ENCODE measurements at regions not wholly inside any gene's neighbourhood (a gene's known extent, or its start where the extent isn't known, plus 50 kb on each side); places are given as distances from the start of the nearest gene placed in this dataset.

- TF ChIP-seq CREB1 (IDR thresholded peaks at IDR 0.05; ENCODE audit: low read depth), result no peak
- TF ChIP-seq, protein P1, sequence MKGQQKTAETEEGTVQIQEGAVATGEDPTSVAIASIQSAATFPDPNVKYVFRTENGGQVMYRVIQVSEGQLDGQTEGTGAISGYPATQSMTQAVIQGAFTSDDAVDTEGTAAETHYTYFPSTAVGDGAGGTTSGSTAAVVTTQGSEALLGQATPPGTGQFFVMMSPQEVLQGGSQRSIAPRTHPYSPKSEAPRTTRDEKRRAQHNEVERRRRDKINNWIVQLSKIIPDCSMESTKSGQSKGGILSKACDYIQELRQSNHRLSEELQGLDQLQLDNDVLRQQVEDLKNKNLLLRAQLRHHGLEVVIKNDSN (IDR thresholded peaks at IDR 0.05), result no peak
- TF ChIP-seq FOXM1 (IDR thresholded peaks at IDR 0.05; ENCODE audit: borderline replicate concordance, low read depth), result no peak
- no peak for TF ChIP-seq CEBPB (IDR thresholded peaks at IDR 0.05)
- no peak for TF ChIP-seq TEAD4 (IDR thresholded peaks at IDR 0.05)
- no peak for TF ChIP-seq TCF12 (IDR thresholded peaks at IDR 0.05; ENCODE audit: low read depth)
- no peak for TF ChIP-seq RAD21 (IDR thresholded peaks at IDR 0.05; ENCODE audit: low read depth)
- no peak for TF ChIP-seq TAF1 (IDR thresholded peaks at IDR 0.05; ENCODE audit: low read depth)
- TF ChIP-seq YY1 (IDR thresholded peaks at IDR 0.05; ENCODE audit: low read depth), result no peak
- TF ChIP-seq, protein P2, sequence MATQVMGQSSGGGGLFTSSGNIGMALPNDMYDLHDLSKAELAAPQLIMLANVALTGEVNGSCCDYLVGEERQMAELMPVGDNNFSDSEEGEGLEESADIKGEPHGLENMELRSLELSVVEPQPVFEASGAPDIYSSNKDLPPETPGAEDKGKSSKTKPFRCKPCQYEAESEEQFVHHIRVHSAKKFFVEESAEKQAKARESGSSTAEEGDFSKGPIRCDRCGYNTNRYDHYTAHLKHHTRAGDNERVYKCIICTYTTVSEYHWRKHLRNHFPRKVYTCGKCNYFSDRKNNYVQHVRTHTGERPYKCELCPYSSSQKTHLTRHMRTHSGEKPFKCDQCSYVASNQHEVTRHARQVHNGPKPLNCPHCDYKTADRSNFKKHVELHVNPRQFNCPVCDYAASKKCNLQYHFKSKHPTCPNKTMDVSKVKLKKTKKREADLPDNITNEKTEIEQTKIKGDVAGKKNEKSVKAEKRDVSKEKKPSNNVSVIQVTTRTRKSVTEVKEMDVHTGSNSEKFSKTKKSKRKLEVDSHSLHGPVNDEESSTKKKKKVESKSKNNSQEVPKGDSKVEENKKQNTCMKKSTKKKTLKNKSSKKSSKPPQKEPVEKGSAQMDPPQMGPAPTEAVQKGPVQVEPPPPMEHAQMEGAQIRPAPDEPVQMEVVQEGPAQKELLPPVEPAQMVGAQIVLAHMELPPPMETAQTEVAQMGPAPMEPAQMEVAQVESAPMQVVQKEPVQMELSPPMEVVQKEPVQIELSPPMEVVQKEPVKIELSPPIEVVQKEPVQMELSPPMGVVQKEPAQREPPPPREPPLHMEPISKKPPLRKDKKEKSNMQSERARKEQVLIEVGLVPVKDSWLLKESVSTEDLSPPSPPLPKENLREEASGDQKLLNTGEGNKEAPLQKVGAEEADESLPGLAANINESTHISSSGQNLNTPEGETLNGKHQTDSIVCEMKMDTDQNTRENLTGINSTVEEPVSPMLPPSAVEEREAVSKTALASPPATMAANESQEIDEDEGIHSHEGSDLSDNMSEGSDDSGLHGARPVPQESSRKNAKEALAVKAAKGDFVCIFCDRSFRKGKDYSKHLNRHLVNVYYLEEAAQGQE (IDR thresholded peaks at IDR 0.05; ENCODE audit: low read depth), result no peak
- no peak for TF ChIP-seq ZBTB7A (IDR thresholded peaks at IDR 0.05; ENCODE audit: low read depth)
- no peak for TF ChIP-seq NFIC (IDR thresholded peaks at IDR 0.05)
- TF ChIP-seq MAX (IDR thresholded peaks at IDR 0.05), result no peak
- no peak for TF ChIP-seq EGR1 (IDR thresholded peaks at IDR 0.05)
- TF ChIP-seq EP300 (IDR thresholded peaks at IDR 0.05; ENCODE audit: borderline replicate concordance), result no peak
These were observed 294.0 kb downstream of the SOX4 start for GRCh38 chr6:21887231-21888185.

DNA sequence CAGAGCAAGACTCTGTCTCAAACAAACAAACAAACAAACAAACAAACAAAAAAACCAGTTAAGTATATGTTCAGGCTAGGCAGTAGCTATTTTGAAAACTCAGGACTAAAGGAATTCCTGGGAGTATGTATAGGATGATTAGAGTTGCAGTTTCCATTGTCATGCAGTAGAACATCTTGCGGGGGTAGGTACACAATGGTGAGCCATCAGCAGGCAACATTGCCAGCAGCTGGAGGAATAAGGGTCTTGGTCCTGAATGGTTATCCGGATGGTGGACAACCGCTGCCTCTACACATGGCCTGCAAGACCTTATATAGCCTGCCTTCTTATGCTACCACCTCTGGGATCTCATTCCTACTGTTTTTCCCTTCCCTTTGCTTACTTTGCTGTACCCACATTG lies 297.5 kb downstream of the SOX4 start:
- TF ChIP-seq YY1 (IDR thresholded peaks at IDR 0.05; ENCODE audit: low read depth) (no peak), NFIC (IDR thresholded peaks at IDR 0.05) (no peak), FOXM1 (IDR thresholded peaks at IDR 0.05; ENCODE audit: borderline replicate concordance, low read depth) (no peak), CREB1 (IDR thresholded peaks at IDR 0.05; ENCODE audit: low read depth) (no peak), EGR1 (IDR thresholded peaks at IDR 0.05) (no peak), TEAD4 (IDR thresholded peaks at IDR 0.05) (no peak), MAX (IDR thresholded peaks at IDR 0.05) (no peak), ZBTB7A (IDR thresholded peaks at IDR 0.05; ENCODE audit: low read depth) (no peak), EP300 (IDR thresholded peaks at IDR 0.05; ENCODE audit: borderline replicate concordance) (no peak), TCF12 (IDR thresholded peaks at IDR 0.05; ENCODE audit: low read depth) (no peak)
- TF ChIP-seq, protein P1 (IDR thresholded peaks at IDR 0.05), result no peak
- TF ChIP-seq, protein P2 (IDR thresholded peaks at IDR 0.05; ENCODE audit: low read depth), result no peak

- no peak for TF ChIP-seq NFIC (IDR thresholded peaks at IDR 0.05)
- no peak for TF ChIP-seq TCF12 (IDR thresholded peaks at IDR 0.05; ENCODE audit: low read depth)
- TF ChIP-seq EP300 (IDR thresholded peaks at IDR 0.05; ENCODE audit: borderline replicate concordance), result no peak
- TF ChIP-seq, protein P2 (IDR thresholded peaks at IDR 0.05; ENCODE audit: low read depth), result no peak
- no peak for TF ChIP-seq FOXM1 (IDR thresholded peaks at IDR 0.05; ENCODE audit: borderline replicate concordance, low read depth)
- TF ChIP-seq TEAD4 (IDR thresholded peaks at IDR 0.05), result no peak
- no peak for TF ChIP-seq CREB1 (IDR thresholded peaks at IDR 0.05; ENCODE audit: low read depth)
These were observed 300.2 kb downstream of the SOX4 start for GRCh38 chr6:21893793-21894192.

GRCh38 chr6:21895555-21895954 lies 302.0 kb downstream of the SOX4 start:
- no peak for TF ChIP-seq TCF12 (IDR thresholded peaks at IDR 0.05; ENCODE audit: low read depth)
- TF ChIP-seq FOXM1 (IDR thresholded peaks at IDR 0.05; ENCODE audit: borderline replicate concordance, low read depth), result no peak
- TF ChIP-seq EP300 (IDR thresholded peaks at IDR 0.05; ENCODE audit: borderline replicate concordance), result no peak
- TF ChIP-seq ZBTB7A (IDR thresholded peaks at IDR 0.05; ENCODE audit: low read depth), result no peak
- no peak for TF ChIP-seq YY1 (IDR thresholded peaks at IDR 0.05; ENCODE audit: low read depth)
- TF ChIP-seq, protein P1 (IDR thresholded peaks at IDR 0.05), result no peak
- TF ChIP-seq, protein P2 (IDR thresholded peaks at IDR 0.05; ENCODE audit: low read depth), result no peak
- no peak for TF ChIP-seq TAF1 (IDR thresholded peaks at IDR 0.05; ENCODE audit: low read depth)
- no peak for TF ChIP-seq CREB1 (IDR thresholded peaks at IDR 0.05; ENCODE audit: low read depth)
- no peak for TF ChIP-seq TEAD4 (IDR thresholded peaks at IDR 0.05)
- TF ChIP-seq MAX (IDR thresholded peaks at IDR 0.05), result no peak
- TF ChIP-seq CEBPB (IDR thresholded peaks at IDR 0.05), result no peak
- no peak for TF ChIP-seq EGR1 (IDR thresholded peaks at IDR 0.05)
- no peak for TF ChIP-seq NFIC (IDR thresholded peaks at IDR 0.05)
- no peak for TF ChIP-seq RAD21 (IDR thresholded peaks at IDR 0.05; ENCODE audit: low read depth)
